SK-N-SH (cell line): ENCODE measurements at regions not wholly inside any gene's neighbourhood (a gene's known extent, or its start where the extent isn't known, plus 50 kb on each side); places are given as distances from the start of the nearest gene placed in this dataset.

Source experiments
- CTCF ChIP-seq: fragments of 200-600 bp; sonication (generic); IDR thresholded peaks from 2 replicates; pipeline ENCODE4 v1.6.1; 2017; ENCODE audit warnings: antibody characterized with exemption, mild to moderate bottlenecking, moderate library complexity
- GATA2 ChIP-seq: sonication (generic); formaldehyde crosslinking; IDR thresholded peaks from 2 replicates; pipeline ENCODE4 v1.5.0; 2020; ENCODE audit warnings: mild to moderate bottlenecking, missing genetic modification reagents
- NRF1 ChIP-seq: IDR thresholded peaks from 2 replicates; pipeline ENCODE4 v1.6.1; 2012; ENCODE audit warnings: low read depth, mild to moderate bottlenecking, low read length
- POLR2AphosphoS5 ChIP-seq: IDR thresholded peaks from 2 replicates; pipeline ENCODE4 v1.6.1; 2012; ENCODE audit warnings: low read depth, low read length
- RAD21 ChIP-seq: IDR thresholded peaks from 2 replicates; pipeline ENCODE4 v1.6.1; 2012; ENCODE audit warnings: mild to moderate bottlenecking, low read length
- RFX5 ChIP-seq: IDR thresholded peaks from 2 replicates; pipeline ENCODE4 v1.6.1; 2012; ENCODE audit warnings: mild to moderate bottlenecking, improper control_type of control experiment, low read length
- TAF1 ChIP-seq: IDR thresholded peaks from 2 replicates; pipeline ENCODE4 v1.6.1; 2012; ENCODE audit warnings: low read depth, mild to moderate bottlenecking, low read length, moderate library complexity, borderline replicate concordance
- USF2 ChIP-seq: fragments of 150-350 bp; IDR thresholded peaks from 2 replicates; pipeline ENCODE4 v1.6.1; 2017; ENCODE audit warnings: antibody characterized with exemption, low read length, low read depth, borderline replicate concordance

GRCh38 chr2:9146646-9147045 lies 60.0 kb upstream of the ASAP2 start:
- TF ChIP-seq POLR2AphosphoS5 (no peak), TAF1 (no peak), CTCF (no peak), NRF1 (no peak), RAD21 (no peak), GATA2 (CRISPR knock-in tag) (no peak), RFX5 (no peak), USF2 (no peak)
